ENCODE measurements at regions not wholly inside any gene's neighbourhood (a gene's known extent, or its start where the extent isn't known, plus 50 kb on each side); places are given as distances from the start of the nearest gene placed in this dataset.
A peak's percentile ranks its signal among the peaks of the same experiment; 100 is the strongest.

DNA sequence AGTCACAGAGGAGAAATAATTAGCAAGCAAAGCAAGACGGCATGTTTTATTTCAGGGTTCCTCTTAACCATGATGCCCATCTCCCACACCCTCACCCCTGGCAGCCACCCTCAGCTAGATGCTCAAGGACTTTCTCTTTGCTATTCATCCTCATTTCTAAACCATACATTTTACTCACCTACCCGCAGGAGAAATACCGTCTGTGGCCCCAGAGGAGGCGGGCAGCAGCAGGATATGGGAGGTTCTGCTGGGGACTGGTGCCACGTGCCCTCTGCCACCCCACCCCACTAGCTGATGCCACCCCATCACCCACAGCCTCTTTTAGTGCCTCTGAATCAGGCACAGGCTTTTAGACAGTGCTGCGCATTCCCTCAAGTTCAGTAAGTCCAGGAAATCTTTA is 168.7 kb upstream of the ITGB1 start:
- Mint-ChIP-seq H3K27ac (peak overlapping the region; percentile 86 to 91), H3K4me3 (peak overlapping the region; percentile 40), H3K9me3 (no peaks in the 10 kb centered on the region), H3K4me1 (ENCODE audit: low read depth in 2 of 2) (peaks cover 40 to 41% of the 10 kb centered on the region in 2 donors), H3K27me3 (no peaks in the 10 kb centered on the region), H3K36me3 (no peaks in the 10 kb centered on the region)
- peak; percentile 36 to 79 for ATAC-seq
- DNase-seq (ENCODE audit: low spot score), result no peak

DNA sequence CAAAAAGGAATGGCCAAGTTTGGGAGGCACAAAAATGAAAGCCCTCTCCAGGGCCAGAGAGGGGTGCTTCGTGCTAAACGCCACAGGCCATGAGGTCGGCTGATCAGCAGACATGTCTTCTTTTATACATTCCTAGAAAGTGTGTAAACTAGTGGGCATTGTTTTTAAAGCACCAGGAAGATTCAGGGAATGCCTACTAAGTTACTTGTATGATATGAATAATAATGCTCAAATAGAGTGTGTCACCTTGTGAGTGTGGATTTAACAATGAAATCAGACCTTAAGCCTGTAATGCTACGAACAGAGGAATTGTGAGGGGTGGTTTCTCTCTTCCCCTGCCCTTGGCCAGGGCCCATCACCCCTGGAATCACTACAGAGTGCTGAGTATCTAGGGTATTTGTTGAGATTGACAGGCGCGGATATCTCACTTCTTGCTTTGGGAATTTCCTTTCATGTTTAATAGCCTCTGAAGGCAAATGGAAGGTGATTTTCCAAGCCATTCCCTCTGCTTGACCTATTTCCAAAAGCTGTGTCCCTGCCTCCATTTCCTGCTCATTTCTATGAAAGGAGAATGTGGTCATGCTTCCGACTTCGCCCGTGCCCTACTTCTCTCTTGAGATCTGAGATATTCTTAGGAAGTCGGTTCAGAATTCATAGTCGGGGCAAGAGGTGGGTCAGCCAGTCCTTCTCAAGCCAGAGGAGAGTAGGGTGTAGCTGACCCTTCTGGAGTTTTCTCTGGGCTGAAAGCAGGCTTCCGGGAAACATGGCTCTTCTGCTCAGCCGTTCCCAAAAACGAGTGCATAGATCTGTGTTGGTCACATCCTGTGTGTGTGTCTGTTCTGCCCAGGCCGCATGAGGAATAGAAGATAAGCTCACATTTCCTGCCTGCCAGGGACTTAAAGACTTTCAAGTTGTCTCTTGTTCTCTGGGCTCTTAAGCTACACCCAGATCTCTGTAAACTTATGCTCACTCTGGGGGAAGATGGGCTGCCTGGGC is 167.8 kb upstream of the ITGB1 start:
- Mint-ChIP-seq H3K4me1 (ENCODE audit: low read depth in 2 of 2) (peaks cover 45 to 49% of the 10 kb centered on the region in 2 donors), H3K9me3 (no peaks in the 10 kb centered on the region), H3K36me3 (no peaks in the 10 kb centered on the region), H3K27me3 (no peaks in the 10 kb centered on the region), H3K27ac (peak overlapping the region; percentile 86 to 91), H3K4me3 (peak overlapping the region; percentile 43)
- ATAC-seq (peak; percentile 78 to 80), DNase-seq (ENCODE audit: low spot score) (no peak)

DNA sequence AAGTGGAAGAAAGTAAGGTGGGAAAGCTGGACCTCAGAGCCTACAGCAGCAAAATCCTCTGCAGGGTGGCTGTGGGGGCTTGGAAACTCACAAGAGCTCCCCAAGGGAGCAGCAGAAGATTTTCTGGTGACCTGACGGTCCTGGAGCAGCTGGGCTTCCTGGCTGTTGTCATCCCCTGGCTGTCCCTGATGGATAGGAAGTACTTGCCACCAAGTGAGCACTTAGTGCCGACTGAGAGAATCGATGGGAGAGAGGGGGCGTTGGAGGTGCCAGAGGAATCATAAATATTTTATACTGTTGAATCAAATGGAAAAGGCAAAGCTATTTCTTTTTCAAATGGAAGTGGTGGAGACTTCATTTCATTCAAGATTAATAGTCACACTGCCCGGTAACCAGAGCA is 167.1 kb upstream of the ITGB1 start:
- DNase-seq (ENCODE audit: low spot score) (no peak), ATAC-seq (no peak)
- Mint-ChIP-seq H3K4me1 (ENCODE audit: low read depth in 2 of 2) (peaks cover 49 to 56% of the 10 kb centered on the region in 2 donors), H3K9me3 (no peaks in the 10 kb centered on the region), H3K27ac (peak overlapping the region; percentile 86 to 91), H3K27me3 (no peaks in the 10 kb centered on the region), H3K4me3 (no peak overlapping the region), H3K36me3 (no peaks in the 10 kb centered on the region)

DNA sequence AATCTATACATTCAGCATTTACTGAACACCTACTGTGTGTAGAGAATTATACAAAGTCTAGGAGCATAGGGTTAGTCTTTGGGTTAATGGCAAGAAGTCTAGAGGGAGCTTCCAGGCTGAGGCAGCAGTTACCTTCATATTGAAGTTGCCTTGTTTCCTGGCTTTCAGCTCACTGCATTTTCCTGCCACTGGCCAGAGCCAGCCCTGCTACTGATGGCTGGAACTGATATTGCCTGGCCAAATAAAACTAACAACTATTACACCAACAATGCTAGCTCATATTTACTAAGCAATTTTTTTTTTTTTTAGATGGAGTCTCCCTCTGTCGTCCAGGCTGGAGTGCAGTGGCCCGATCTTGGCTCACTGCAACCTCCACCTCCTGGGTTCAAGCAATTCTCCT is 165.7 kb upstream of the ITGB1 start:
- no peaks in the 10 kb centered on the region for H3K36me3 Mint-ChIP-seq
- H3K4me1 Mint-ChIP-seq (ENCODE audit: low read depth in 2 of 2), result peaks cover 54 to 61% of the 10 kb centered on the region in 2 donors
- H3K9me3 Mint-ChIP-seq, result no peaks in the 10 kb centered on the region
- H3K27ac Mint-ChIP-seq, result no peak overlapping the region
- ATAC-seq (no peak), DNase-seq (ENCODE audit: low spot score) (no peak)
- H3K27me3 Mint-ChIP-seq, result no peaks in the 10 kb centered on the region
- H3K4me3 Mint-ChIP-seq, result no peak overlapping the region

DNA sequence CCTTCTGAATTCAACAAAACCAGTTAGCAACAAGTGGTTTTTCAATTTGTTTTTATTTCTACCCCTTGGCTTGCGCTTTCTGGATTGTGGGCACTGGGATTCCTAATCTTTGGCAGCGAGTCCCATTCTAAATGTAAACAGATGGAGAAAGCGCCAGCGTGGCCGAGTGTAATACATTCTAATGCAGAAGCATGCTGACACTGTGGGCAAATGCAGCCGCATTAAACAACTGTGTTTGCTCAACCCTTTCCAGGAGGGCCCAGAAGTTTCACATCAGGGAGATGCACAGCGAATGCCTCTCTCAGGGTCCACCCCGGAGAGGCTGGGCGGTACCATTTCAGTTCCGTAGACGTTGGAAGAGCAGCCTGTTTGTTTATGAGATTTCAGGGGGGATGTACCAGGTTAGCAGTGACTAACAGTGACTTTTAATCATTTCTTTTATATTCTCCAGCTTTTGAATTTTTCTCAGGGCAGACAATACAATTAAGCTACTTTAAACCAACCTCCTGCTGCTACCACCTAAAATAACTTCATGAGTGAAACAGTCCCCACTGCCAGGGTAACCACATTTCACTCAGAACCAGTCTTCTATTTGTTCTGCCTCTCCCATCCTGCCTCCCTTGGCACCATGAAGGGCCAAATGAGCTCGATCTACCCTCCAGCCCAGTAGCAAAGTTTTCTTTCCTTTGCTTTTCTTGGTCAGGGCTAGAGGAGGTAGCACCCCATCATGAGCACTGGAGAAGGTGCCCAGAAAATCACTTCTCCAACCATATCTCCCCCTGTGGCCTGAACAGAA is 164.2 kb upstream of the ITGB1 start:
- DNase-seq (ENCODE audit: low spot score) (no peak), ATAC-seq (no peak)
- Mint-ChIP-seq H3K9me3 (peaks cover 3% of the 10 kb centered on the region), H3K27me3 (no peaks in the 10 kb centered on the region), H3K36me3 (no peaks in the 10 kb centered on the region), H3K4me3 (no peak overlapping the region), H3K27ac (peak overlapping the region; percentile 17 to 74), H3K4me1 (ENCODE audit: low read depth in 2 of 2) (peaks cover 59 to 73% of the 10 kb centered on the region in 2 donors)

DNA sequence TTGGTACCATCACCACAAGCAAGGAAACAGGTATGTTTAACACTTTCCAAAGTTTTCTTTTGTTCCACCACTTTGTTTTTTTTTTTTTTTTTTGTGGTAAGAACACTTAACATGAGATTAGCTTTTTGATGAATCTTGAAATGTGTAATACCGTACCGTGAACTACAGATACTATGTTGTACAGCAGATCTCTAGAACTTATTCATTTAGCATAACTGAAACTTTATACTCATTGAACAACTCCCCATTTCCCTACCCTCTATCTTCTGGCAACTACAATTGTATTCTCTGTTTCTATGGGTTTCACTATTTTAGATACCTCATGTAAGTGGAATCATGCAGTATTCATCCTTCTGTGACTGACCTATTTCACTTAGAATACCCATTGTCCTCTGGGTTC is 162.7 kb upstream of the ITGB1 start:
- H3K27ac Mint-ChIP-seq, result peak overlapping the region; percentile 8 to 17
- no peaks in the 10 kb centered on the region for H3K36me3 Mint-ChIP-seq

DNA sequence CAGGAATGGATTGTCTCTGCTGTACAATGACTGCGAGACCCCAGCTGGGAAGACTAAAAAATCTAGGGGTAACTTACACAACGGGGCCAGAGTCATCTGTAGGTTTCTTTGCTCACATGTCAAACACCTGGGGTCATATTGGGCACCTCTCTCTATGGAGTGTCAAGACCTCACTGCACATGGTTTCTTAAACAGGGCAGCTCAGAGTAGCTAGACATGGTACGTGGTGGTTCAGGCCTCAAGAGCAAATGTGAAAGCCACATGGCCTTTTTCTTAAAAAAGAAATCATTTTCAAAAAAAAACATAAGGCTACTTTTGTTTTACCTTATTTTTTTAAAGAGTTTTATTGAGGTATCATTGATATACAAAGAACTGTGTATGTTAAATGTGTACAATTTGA is 162.2 kb upstream of the ITGB1 start:
- peak; percentile 57 to 62 for ATAC-seq
- Mint-ChIP-seq H3K27ac (peak overlapping the region; percentile 8 to 17), H3K4me3 (no peak overlapping the region), H3K27me3 (no peaks in the 10 kb centered on the region), H3K36me3 (no peaks in the 10 kb centered on the region), H3K9me3 (peaks cover 3% of the 10 kb centered on the region), H3K4me1 (ENCODE audit: low read depth in 2 of 2) (peaks cover 57 to 72% of the 10 kb centered on the region in 2 donors)
- no peak for DNase-seq (ENCODE audit: low spot score)

More for the DNA sequence above, 162.7 kb upstream of the ITGB1 start:
- H3K4me1 Mint-ChIP-seq (ENCODE audit: low read depth in 2 of 2), result peaks cover 59 to 73% of the 10 kb centered on the region in 2 donors
- no peaks in the 10 kb centered on the region for H3K27me3 Mint-ChIP-seq
- H3K9me3 Mint-ChIP-seq, result peaks cover 3% of the 10 kb centered on the region
- DNase-seq (ENCODE audit: low spot score) (no peak), ATAC-seq (peak; percentile 75 to 86)
- peak overlapping the region; percentile 7 for H3K4me3 Mint-ChIP-seq

DNA sequence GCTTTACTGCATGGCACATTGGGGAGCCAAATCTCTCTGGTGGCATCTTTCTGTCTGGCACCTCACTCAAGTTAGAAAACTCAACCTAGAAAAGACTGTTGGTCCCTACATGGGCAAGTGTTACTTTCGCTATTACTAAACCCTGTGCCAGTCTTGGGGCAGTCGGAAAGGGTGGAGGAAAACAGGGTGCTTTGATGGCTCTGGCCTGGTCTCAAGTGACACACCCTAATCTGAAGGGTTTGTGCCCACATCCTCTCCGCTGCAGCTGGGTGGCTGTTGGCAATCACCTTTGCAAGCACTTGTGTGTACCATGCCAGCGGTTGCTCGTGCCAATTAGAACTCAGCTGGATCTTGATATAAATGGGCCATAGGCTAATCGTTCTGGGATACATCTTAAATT is 159.8 kb upstream of the ITGB1 start:
- peaks cover 3% of the 10 kb centered on the region for H3K9me3 Mint-ChIP-seq
- H3K36me3 Mint-ChIP-seq, result peaks cover 4% of the 10 kb centered on the region
- peak overlapping the region; percentile 70 to 75 for H3K27ac Mint-ChIP-seq
- no peaks in the 10 kb centered on the region for H3K27me3 Mint-ChIP-seq
- DNase-seq (ENCODE audit: low spot score), result no peak
- H3K4me1 Mint-ChIP-seq (ENCODE audit: low read depth in 2 of 2), result peaks cover 63 to 87% of the 10 kb centered on the region in 2 donors
- peak overlapping the region; percentile 65 for H3K4me3 Mint-ChIP-seq
- peak; percentile 56 to 69 for ATAC-seq

DNA sequence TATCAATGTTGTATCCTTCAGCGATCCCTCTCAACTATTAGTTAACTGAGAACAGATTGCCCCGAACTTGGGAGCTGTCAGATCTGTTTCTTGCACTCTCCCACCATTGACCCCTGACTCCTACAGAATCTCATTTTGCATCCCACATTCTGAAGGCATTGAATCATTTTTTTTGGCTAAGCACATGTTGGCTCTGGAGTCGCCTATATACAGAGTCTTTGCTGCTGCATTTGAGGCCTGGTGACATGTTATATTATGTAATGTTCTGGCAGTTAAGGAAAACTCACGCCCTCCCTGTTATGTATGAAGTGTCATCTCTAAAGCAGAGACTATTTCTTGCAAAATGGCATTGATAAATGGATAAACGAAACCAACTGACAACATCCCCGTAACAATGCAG is 159.2 kb upstream of the ITGB1 start:
- Mint-ChIP-seq H3K4me1 (ENCODE audit: low read depth in 2 of 2) (peaks cover 64 to 88% of the 10 kb centered on the region in 2 donors), H3K4me3 (peak overlapping the region; percentile 65), H3K27ac (peak overlapping the region; percentile 70 to 75), H3K9me3 (peaks cover 3% of the 10 kb centered on the region), H3K27me3 (no peaks in the 10 kb centered on the region), H3K36me3 (peaks cover 4% of the 10 kb centered on the region)
- no peak for ATAC-seq
- no peak for DNase-seq (ENCODE audit: low spot score)

DNA sequence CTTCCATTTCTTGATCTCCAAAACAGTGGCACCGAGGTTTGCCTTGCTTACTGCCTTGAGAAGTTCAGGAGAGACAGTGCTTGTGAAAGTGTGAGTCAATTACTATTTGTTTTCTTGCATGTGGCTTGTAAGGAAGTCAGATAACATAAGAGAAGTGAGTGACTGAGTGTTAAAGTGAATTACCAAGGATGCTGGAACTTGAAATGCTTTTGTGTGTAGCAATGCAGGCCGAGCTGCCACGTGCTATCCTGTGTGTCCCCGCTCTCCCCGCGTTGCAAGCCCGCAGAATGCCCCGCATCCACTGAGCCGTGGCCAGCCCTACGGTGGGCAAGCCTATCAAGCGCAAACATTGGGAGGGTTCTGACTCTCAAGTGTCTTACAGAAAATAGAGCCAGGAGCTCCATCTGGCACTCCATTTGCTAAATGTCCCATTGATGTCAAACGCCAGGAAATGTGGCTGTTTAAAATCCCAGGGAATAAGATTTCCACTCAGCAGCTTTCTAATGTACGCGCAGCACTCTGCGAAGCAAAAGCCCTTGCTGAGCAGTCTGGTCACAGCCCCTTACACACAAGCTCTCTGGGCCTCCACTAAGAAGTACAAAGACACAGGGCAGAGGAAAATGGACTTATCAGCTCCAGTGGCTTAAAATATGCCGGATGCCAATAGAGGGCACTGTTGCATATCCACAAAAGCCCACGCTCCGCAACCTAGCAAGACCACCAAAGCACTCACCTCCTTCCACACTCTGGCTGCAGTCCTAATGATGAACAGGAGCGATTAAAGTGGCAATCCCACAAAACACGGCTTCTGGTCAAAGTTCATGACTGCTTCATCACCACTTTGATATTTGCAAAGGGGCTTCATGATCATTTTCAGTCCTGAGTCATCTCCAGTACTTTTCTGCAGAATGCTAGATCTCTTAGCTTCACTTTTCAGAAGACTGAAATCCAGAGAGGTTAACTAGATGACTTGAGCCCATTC is 158.0 kb upstream of the ITGB1 start:
- no peak for DNase-seq (ENCODE audit: low spot score)
- ATAC-seq, result peak; percentile 22 to 58
- Mint-ChIP-seq H3K36me3 (peaks cover 4% of the 10 kb centered on the region), H3K27me3 (no peaks in the 10 kb centered on the region), H3K4me3 (peak overlapping the region; percentile 65), H3K9me3 (peaks cover 3% of the 10 kb centered on the region), H3K27ac (peak overlapping the region; percentile 45 to 70), H3K4me1 (ENCODE audit: low read depth in 2 of 2) (peaks cover 68 to 88% of the 10 kb centered on the region in 2 donors)

DNA sequence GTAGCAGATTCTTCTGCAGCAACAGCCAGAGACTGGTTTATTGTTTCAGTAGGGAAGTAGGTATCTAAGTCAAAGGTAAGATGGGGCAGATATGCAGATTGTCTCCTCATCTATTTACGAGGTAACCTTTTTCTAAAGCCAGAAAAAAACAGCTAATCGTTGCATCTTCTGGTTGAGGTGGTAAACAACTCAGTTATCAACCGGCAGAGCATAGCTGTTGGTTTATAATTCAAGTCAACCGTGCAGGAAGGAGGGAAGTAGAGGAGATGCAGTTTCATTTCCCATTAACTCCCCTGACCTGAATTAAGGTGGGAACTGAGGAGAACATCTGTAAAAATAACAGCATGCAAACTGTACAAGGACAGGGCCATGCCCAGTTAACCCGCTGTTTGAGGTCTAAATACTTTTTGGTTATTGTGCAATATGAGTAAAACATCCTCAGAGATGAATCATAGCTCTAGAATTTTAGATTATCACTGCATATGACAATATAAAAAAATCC is 156.5 kb upstream of the ITGB1 start:
- Mint-ChIP-seq H3K36me3 (peaks cover 4% of the 10 kb centered on the region), H3K4me3 (peak overlapping the region; percentile 56), H3K4me1 (ENCODE audit: low read depth in 2 of 2) (peaks cover 71 to 88% of the 10 kb centered on the region in 2 donors), H3K27me3 (no peaks in the 10 kb centered on the region), H3K9me3 (peaks cover 3% of the 10 kb centered on the region), H3K27ac (peak overlapping the region; percentile 10 to 70)
- ATAC-seq (no peak), DNase-seq (ENCODE audit: low spot score) (no peak)

DNA sequence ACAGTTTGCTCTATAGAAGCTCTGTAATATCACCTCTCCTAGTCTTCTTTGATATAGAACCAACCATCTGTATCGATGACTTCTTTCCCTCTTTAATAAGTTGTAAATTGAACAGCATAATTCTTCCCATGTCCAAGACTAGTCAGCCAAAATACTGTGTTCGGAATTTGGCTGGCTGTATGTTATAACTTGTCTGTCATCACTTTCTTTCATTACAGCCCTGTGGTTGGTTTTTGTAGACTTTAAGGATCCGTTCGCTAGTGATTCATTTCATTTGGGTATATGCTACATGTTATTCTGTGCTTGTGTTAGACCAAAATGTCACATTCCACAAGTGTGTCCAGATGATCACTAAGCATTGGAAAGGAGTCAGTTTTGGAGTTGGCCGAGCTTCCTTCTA is 155.4 kb upstream of the ITGB1 start:
- Mint-ChIP-seq H3K9me3 (peaks cover 3% of the 10 kb centered on the region), H3K4me1 (ENCODE audit: low read depth in 2 of 2) (peaks cover 74 to 93% of the 10 kb centered on the region in 2 donors), H3K27ac (peak overlapping the region in 1 of 2 donors; percentile 70), H3K27me3 (no peaks in the 10 kb centered on the region), H3K36me3 (peaks cover 4% of the 10 kb centered on the region), H3K4me3 (peak overlapping the region; percentile 62)
- DNase-seq (ENCODE audit: low spot score) (no peak), ATAC-seq (no peak)
